Parathyroid adenoma (tissue), 2 donors: ENCODE measurements at regions not wholly inside any gene's neighbourhood (a gene's known extent, or its start where the extent isn't known, plus 50 kb on each side); places are given as distances from the start of the nearest gene placed in this dataset.

Experiments
- H2AFZ ChIP-seq: fragments of 300-600 bp; sonication (generic); one replicate; pipeline ENCODE4 v1.7.0; 2017; ENCODE audit warnings: antibody characterized with exemption, mild to moderate bottlenecking
- H3K27ac ChIP-seq: fragments of 300-600 bp; sonication (generic); one replicate; pipeline ENCODE4 v1.7.0; 2017
- H3K27me3 ChIP-seq: fragments of 300-600 bp; sonication (generic); one replicate; pipeline ENCODE4 v1.7.0; 2017; ENCODE audit warnings: low read length; ENCODE audit not compliant: control insufficient read depth, insufficient read depth
- H3K36me3 ChIP-seq: fragments of 300-600 bp; sonication (generic); one replicate; pipeline ENCODE4 v1.7.0; 2017; ENCODE audit warnings: low read length; ENCODE audit not compliant: control insufficient read depth, insufficient read depth
- H3K4me1 ChIP-seq: fragments of 300-600 bp; sonication (generic); one replicate; pipeline ENCODE4 v1.7.0; 2017; ENCODE audit warnings: control low read depth
- H3K4me2 ChIP-seq: fragments of 300-600 bp; sonication (generic); one replicate; pipeline ENCODE4 v1.7.0; 2017; ENCODE audit warnings: low read length
- H3K4me3 ChIP-seq: fragments of 300-600 bp; sonication (generic); one replicate; pipeline ENCODE4 v1.7.0; 2017; ENCODE audit warnings: low read depth, low read length
- H3K79me2 ChIP-seq: fragments of 300-600 bp; sonication (generic); one replicate; pipeline ENCODE4 v1.7.0; 2017; ENCODE audit warnings: control low read depth
- H3K9ac ChIP-seq: fragments of 300-600 bp; sonication (generic); one replicate; pipeline ENCODE4 v1.7.0; 2017; ENCODE audit warnings: mild to moderate bottlenecking
- H3K9me3 ChIP-seq: fragments of 300-600 bp; sonication (generic); one replicate; pipeline ENCODE4 v1.7.0; 2017; ENCODE audit warnings: low read length; ENCODE audit not compliant: control insufficient read depth
- CTCF ChIP-seq: fragments of 300-600 bp; sonication (generic); IDR thresholded peaks from one replicate; pipeline ENCODE4 v1.7.0; 2017; ENCODE audit warnings: antibody characterized with exemption, mild to moderate bottlenecking
- donor health status: primary hyperparathyroidism.

- H3K4me1 ChIP-seq: no peaks in the 10 kb centered on the region
- no peaks in the 10 kb centered on the region for H3K36me3 ChIP-seq
- H3K79me2 ChIP-seq: no peaks in the 10 kb centered on the region
- no peak overlapping the region for H3K4me2 ChIP-seq
- no peaks in the 10 kb centered on the region for H3K9me3 ChIP-seq
- no peak for TF ChIP-seq CTCF
- no peak overlapping the region for H3K9ac ChIP-seq
- H3K27ac ChIP-seq: no peak overlapping the region
- H3K4me3 ChIP-seq: no peak overlapping the region
- H3K27me3 ChIP-seq: no peaks in the 10 kb centered on the region
- H2AFZ ChIP-seq: no peak overlapping the region
These were observed 224.4 kb upstream of the MTNR1B start for GRCh38 chr11:92744929-92745585.

GRCh38 chr11:92750794-92751193 is 218.7 kb upstream of the MTNR1B start:
- Histone ChIP-seq H3K27me3 (no peaks in the 10 kb centered on the region), H3K4me2 (no peak overlapping the region), H3K27ac (no peak overlapping the region), H3K79me2 (no peaks in the 10 kb centered on the region), H3K9ac (no peak overlapping the region), H3K4me1 (no peaks in the 10 kb centered on the region), H3K4me3 (no peak overlapping the region), H2AFZ (no peak overlapping the region), H3K9me3 (no peaks in the 10 kb centered on the region), H3K36me3 (no peaks in the 10 kb centered on the region)
- no peak for TF ChIP-seq CTCF

- no peak overlapping the region for H3K4me2 ChIP-seq
These were observed 217.9 kb upstream of the MTNR1B start for GRCh38 chr11:92751594-92751993.

GRCh38 chr11:92752122-92752521 is 217.3 kb upstream of the MTNR1B start:
- Histone ChIP-seq H3K36me3 (no peaks in the 10 kb centered on the region), H2AFZ (no peak overlapping the region), H3K9me3 (no peaks in the 10 kb centered on the region), H3K27ac (no peak overlapping the region), H3K9ac (no peak overlapping the region), H3K79me2 (no peaks in the 10 kb centered on the region), H3K4me1 (no peaks in the 10 kb centered on the region), H3K27me3 (no peaks in the 10 kb centered on the region), H3K4me3 (no peak overlapping the region), H3K4me2 (no peak overlapping the region)
- no peak for TF ChIP-seq CTCF

More at GRCh38 chr11:92751594-92751993, 217.9 kb upstream of the MTNR1B start:
- no peak overlapping the region for H3K9ac ChIP-seq
- TF ChIP-seq CTCF: no peak
- no peak overlapping the region for H3K4me3 ChIP-seq
- H2AFZ ChIP-seq: no peak overlapping the region
- no peaks in the 10 kb centered on the region for H3K36me3 ChIP-seq
- no peaks in the 10 kb centered on the region for H3K4me1 ChIP-seq
- H3K9me3 ChIP-seq: no peaks in the 10 kb centered on the region
- no peaks in the 10 kb centered on the region for H3K79me2 ChIP-seq
- no peaks in the 10 kb centered on the region for H3K27me3 ChIP-seq
- H3K27ac ChIP-seq: no peak overlapping the region

- Histone ChIP-seq H3K36me3 (no peaks in the 10 kb centered on the region), H2AFZ (no peak overlapping the region), H3K4me1 (no peaks in the 10 kb centered on the region), H3K79me2 (no peaks in the 10 kb centered on the region), H3K4me3 (no peak overlapping the region), H3K4me2 (no peak overlapping the region), H3K27ac (no peak overlapping the region), H3K9ac (no peak overlapping the region), H3K27me3 (no peaks in the 10 kb centered on the region), H3K9me3 (no peaks in the 10 kb centered on the region)
- TF ChIP-seq CTCF: no peak
These were observed 216.3 kb upstream of the MTNR1B start for GRCh38 chr11:92753161-92753560.
